ENCODE measurements at regions not wholly inside any gene's neighbourhood (a gene's known extent, or its start where the extent isn't known, plus 50 kb on each side); places are given as distances from the start of the nearest gene placed in this dataset.
"Not testable (repeated sequence)": the region's sequence is repeated elsewhere in the genome, so short reads cannot be mapped to it uniquely, and the experiment has no call there.

DNA sequence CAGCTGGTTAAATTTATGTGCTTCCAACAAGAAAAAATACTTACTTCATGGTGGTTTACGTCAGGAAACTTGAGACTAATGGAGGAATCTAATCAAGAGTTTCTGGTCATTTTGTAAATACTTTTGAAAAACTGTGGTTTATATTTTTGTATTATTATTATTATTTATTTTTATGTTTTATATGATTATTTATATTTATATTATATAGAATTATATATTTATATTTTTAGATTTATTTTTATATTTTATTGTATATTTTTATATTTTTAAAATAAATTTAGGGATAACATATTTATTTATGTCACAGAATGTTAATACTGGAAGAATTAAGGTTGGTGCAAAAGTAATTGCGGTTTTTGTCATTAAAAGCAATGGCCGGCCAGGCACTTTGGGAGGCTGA is 474.5 kb upstream of the DDX18 start:
- ChIA-PET CTCF (no interaction called here), POLR2A (no interaction called here)

DNA sequence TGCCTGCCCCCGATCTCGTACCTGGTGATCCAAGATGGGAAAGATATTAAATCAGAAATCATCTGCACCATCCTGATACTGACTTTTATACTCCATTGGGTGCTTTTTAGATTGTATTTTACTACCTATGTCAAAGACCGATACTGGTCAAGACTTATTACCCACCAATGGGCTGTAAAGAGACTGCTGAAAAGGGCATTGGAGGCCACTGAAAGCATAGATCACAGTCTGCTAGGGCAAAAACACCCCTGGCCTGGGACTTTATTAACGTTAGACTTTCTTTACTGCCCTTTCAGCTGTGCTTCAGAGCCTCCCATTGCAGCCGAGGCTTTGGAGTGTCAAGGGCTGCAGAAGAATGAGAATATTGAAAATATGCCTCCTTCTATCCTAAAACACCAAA is 472.8 kb upstream of the DDX18 start:
- ChIA-PET CTCF (no interaction called here), POLR2A (no interaction called here)

GRCh38 chr2:117342415-117342814 is 472.1 kb upstream of the DDX18 start:
- ChIA-PET CTCF (no interaction called here), POLR2A (no interaction called here)

- ChIA-PET CTCF (no interaction called here), POLR2A (no interaction called here)
These were observed 464.8 kb upstream of the DDX18 start for GRCh38 chr2:117349687-117350086.

DNA sequence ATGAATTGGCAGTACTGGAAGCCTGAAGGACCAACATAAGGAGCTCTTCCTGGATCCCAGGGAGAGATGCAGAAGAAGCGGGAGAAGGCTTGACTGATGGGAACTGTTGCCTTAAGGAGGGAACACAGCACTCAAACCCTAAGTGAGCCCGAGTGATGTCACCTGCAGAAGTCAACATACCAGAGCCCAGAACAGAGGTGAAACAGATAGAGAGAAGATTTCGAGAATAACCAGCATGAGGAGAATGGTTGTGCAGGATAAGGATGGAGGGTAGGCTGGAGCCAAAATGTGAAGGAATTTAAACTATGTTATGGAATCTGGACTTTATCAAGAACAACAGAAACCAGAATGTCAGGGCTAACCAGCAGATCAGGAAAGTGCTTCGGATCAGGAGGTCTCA is 463.1 kb upstream of the DDX18 start:
- ChIA-PET POLR2A (no interaction called here), CTCF (no interaction called here)

DNA sequence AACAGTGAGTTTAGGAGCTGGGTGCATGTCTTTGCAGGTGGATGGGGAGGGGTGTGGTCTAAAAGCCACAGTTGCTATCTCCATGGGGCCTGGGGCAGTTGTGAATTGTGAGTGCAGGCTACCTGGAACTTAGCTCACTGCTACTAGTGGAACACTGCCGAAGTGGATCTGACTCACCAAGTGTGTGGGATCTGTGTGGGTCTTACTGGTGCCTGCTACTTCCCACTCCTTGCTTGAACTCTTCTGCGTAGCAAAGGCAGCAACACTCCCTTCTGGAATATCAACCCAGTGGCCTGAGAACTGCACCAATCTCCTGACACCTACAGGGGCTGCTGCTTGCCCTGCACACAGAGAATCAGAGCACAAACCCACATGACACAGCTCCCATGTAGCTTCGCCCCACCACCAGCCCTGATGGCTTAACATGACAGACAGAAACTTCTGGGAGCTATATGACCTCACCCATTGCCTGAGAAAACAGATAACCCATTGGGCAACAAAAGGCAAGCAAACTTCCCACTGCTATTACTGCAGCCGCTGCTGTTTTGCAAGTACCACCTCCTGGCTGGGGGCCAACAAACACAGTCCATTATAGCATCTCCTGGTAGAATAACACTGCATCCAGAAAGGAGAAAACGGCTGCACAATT is 455.1 kb upstream of the DDX18 start:
- POLR2A ChIA-PET = no interaction called here
- CTCF ChIA-PET = no interaction called here

DNA sequence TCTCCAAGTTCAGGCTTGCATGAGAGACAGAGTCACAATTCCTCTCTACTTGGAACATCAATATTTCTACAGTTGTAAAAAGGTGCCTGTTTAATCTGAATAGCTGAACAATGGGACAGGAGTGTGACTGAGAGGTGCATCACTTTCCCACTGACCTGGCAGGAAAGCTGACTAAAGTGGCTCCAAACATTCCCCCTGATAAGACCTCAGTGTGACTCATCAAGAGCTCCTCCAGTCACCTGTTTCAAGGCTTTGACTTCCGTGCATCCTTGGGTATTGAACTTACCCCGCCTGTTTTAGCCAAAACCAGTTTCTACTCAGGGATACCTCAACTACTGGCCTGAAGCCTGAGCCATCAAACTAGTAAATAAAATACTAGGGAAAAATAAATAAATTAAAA is 453.9 kb upstream of the DDX18 start:
- ChIA-PET POLR2A (no interaction called here), CTCF (no interaction called here)

DNA sequence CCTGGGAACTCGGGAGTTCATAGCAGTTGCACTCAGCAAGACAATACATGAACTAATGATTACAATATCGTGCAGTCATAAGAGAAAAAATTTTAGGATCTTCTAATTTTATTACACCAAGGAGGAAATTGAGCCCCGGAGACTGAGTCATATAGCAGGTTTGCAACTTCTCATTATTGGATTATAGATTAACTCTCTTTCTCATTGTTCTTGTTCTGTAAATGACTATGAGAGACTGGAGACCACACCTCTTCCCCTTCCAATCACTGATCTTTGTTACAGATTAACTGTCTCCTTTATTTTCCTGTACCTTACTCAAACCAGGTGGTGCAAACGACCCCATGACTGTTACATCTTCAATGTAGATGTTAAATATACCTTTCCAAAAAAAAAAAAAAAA is 435.8 kb upstream of the DDX18 start:
- POLR2A ChIA-PET = no interaction called here
- CTCF ChIA-PET = no interaction called here

DNA sequence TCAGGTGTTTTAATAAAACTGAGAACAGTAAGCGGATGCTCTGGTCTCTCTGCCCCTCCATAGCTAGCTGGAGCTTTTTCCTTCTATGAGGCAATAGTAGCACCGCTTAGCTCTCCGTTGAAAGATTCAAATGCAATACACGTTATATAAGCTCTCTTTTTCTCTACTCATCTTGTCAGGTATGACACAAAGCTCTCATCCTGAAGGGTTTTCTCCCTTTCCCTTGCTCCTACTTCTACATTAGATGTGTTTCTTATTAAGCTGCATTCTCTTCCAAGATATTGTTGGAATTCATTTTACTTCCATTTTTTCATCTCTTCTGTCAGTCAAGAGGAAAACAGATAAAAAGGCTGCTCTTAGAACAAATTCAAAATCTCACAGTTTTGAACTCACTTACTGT is 434.6 kb upstream of the DDX18 start:
- CTCF ChIA-PET = no interaction called here
- POLR2A ChIA-PET = no interaction called here

- CTCF ChIA-PET, POLR2A ChIA-PET: not testable (repeated sequence)
These were observed 430.5 kb upstream of the DDX18 start for GRCh38 chr2:117383997-117384396.

- CTCF ChIA-PET = no interaction called here
- POLR2A ChIA-PET = no interaction called here
These were observed 418.3 kb upstream of the DDX18 start for GRCh38 chr2:117396161-117396560.

DNA sequence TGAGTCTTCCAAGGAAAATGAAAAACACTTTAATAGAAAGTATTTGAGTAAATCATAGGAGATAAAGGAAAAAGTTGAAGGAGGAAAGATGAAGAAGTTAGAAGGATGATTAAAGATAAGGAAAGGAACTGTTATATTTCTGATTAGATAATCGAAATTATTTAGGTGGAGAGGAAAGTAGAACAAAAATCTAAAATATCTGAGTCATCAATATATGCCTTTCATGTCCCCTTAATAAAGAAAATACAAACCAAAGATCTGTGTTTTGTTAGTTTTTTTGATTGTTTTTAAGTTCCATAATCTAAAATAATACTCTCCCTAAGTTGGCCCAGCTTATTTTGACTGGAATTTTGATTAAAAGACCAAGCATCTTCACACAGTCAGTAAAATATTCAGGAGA is 412.9 kb upstream of the DDX18 start:
- POLR2A ChIA-PET = no interaction called here
- CTCF ChIA-PET = no interaction called here

DNA sequence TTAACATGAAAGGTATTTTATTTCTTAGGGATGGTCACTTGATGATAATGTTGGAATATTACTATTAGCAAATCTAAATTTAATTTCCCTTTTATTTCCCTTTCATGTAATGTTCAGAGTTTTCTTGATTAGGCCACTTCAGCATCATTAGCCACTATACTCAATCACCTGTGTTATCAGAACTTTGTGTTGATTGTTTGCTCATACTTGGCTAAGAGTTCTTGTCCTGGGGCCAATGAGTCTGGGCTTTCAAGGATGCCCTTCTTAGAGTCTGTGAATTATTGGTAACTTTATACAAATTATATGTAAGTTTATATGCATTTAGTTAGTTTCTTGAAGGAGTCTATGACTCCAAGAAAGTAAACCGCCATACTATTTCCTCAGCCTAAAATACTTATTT is 408.0 kb upstream of the DDX18 start:
- ChIA-PET POLR2A (no interaction called here), CTCF (no interaction called here)

DNA sequence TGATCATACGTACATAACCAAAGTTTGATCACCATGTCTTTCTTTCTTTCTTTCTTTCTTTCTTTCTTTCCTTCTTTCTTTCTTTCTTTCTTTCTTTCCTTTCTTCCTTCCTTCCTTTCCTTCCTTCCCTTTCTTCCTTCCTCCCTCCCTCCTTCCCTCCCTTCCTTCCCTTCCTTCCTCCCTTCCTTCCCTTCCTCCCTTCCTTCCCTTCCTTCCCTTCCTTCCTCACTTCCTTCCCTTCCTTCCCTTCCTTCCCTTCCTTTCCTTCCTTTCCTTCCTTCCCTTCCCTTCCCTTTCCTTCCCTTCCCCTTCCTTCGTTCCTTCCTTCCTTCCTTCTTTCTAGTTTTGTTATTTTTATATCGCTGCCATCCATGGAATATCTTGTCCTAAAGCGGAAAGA is 406.7 kb upstream of the DDX18 start:
- POLR2A ChIA-PET = no interaction called here
- CTCF ChIA-PET = no interaction called here

DNA sequence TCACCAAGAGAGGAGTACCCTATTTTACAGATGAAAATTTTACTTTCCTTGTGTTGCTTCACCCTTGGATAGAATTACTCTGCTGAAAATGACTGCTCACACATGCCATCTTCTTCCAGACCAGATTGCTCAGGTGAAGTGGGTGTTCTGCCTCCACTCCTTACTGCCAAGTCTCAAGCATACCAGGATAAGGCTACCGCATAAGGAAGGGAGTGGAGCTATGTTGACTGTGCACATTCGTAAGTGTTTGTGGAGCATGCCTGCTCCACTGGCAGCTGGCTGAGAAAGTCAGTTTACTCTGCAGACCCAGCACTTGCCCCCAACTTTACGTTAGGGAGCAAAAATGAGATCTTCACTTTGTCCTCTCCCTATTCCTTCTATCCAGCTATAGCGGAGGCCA is 405.0 kb upstream of the DDX18 start:
- ChIA-PET CTCF (no interaction called here), POLR2A (no interaction called here)

DNA sequence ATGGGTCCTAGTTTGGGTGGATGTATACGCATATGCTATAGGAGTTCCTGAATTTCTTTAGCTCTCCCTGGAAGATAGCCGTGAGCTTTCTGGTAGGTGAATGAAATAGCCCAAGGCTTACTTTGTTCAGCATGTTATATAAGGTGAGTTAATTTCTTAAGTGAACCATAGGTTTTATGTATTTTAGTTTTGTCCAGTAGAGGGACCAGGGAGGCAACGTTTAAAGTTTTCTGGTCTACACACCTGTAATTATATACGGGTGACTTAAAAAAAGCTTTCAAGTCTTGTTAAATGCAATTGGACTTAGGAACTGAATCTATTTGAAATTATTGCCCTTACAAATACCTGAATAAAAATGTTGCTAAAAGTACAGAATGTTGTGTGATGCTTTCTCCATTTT is 402.5 kb upstream of the DDX18 start:
- POLR2A ChIA-PET = no interaction called here

GRCh38 chr2:117432746-117433145 is 381.7 kb upstream of the DDX18 start:
- ChIA-PET CTCF (no interaction called here), POLR2A (no interaction called here)

More for the DNA sequence above, 402.5 kb upstream of the DDX18 start:
- CTCF ChIA-PET = no interaction called here

- POLR2A ChIA-PET = no interaction called here
- CTCF ChIA-PET = no interaction called here
These were observed 377.8 kb upstream of the DDX18 start for GRCh38 chr2:117436697-117437096.

GRCh38 chr2:117470311-117471095 is 344.0 kb upstream of the DDX18 start:
- POLR2A ChIA-PET = no interaction called here
- CTCF ChIA-PET = no interaction called here

DNA sequence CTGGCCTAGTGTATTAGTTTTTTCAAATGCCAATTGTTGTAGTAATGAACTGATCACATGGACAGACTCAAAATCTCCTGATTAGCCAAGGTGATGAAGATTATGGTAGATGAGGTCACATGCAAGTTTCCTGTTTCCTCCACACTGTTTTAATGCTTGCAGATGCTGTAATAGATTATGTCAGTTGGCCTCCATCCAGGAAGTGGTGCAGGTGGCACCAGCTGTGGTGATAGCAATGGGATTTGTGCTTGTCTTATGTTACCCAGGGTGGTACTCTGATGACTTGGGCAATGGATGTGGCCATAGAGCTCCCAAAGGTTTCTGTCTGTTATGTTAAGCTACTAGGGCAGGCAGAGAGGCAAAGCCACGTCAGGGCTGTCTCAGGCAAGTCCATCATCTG is 332.9 kb upstream of the DDX18 start:
- POLR2A ChIA-PET = no interaction called here
- CTCF ChIA-PET = no interaction called here

DNA sequence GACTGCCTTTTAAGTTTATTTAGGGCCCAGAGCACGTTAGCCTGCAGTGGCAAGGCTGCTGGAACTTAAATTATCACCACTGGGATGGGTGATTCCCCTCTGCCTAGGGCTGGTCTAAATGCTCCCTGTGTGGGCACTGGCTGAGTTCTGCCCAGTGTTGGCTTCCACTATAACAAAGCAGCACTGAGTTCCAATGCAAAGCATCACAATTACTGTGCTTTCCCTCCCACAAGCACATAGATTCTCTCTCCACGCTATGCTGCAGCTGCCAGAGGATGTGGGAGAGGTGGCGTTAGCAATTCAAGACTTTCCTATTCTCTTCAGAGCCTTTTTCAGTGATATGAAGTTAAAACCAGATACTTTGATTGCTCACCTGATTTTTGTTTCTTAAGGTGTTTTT is 328.9 kb upstream of the DDX18 start:
- POLR2A ChIA-PET = no interaction called here
- CTCF ChIA-PET = no interaction called here

- CTCF ChIA-PET = no interaction called here
- POLR2A ChIA-PET = no interaction called here
These were observed 328.4 kb upstream of the DDX18 start for GRCh38 chr2:117486081-117486480.
